HG03432 (cell line): ENCODE measurements at regions not wholly inside any gene's neighbourhood (a gene's known extent, or its start where the extent isn't known, plus 50 kb on each side); places are given as distances from the start of the nearest gene placed in this dataset.

Experiments
- ATAC-seq: cut with Tn5 transposase; IDR thresholded peaks from one replicate; pipeline ENCODE4 v1.9.1; 2021; ENCODE audit warnings: mild to moderate bottlenecking, moderate library complexity; ENCODE audit not compliant: unreplicated experiment

GRCh38 chr13:76715075-76715474 is 171.1 kb downstream of the KCTD12 start:
- no peak for ATAC-seq

GRCh38 chr13:76713280-76713679 is 172.9 kb downstream of the KCTD12 start:
- no peak for ATAC-seq

GRCh38 chr13:76711550-76712182 is 174.5 kb downstream of the KCTD12 start:
- ATAC-seq: no peak

- no peak for ATAC-seq
Observed at GRCh38 chr13:76709851-76710250, 176.4 kb downstream of the KCTD12 start.

- ATAC-seq: no peak
Observed at GRCh38 chr13:76708138-76708688, 178.0 kb downstream of the KCTD12 start.

GRCh38 chr13:76707360-76707759 is 178.8 kb downstream of the KCTD12 start:
- no peak for ATAC-seq

GRCh38 chr13:76703621-76704288 is 182.4 kb downstream of the KCTD12 start:
- ATAC-seq: no peak

GRCh38 chr13:76703216-76703615 is 183.0 kb downstream of the KCTD12 start:
- ATAC-seq: no peak

GRCh38 chr13:76697288-76697687 is 188.9 kb downstream of the KCTD12 start:
- no peak for ATAC-seq

GRCh38 chr13:76696370-76696769 is 189.8 kb downstream of the KCTD12 start:
- no peak for ATAC-seq

- no peak for ATAC-seq
Observed at GRCh38 chr13:76693086-76693485, 193.1 kb downstream of the KCTD12 start.

- no peak for ATAC-seq
Observed at GRCh38 chr13:76692346-76692745, 193.9 kb downstream of the KCTD12 start.

GRCh38 chr13:76690611-76691010 is 195.6 kb downstream of the KCTD12 start:
- ATAC-seq: no peak

GRCh38 chr13:76687467-76687866 is 198.7 kb downstream of the KCTD12 start:
- no peak for ATAC-seq

GRCh38 chr13:76685938-76686337 is 200.3 kb downstream of the KCTD12 start:
- ATAC-seq: no peak

- no peak for ATAC-seq
Observed at GRCh38 chr13:76684336-76684735, 201.9 kb downstream of the KCTD12 start.

- no peak for ATAC-seq
Observed at GRCh38 chr13:76683854-76684253, 202.4 kb downstream of the KCTD12 start.

GRCh38 chr13:76683168-76683567 is 203.0 kb downstream of the KCTD12 start:
- ATAC-seq: no peak

- no peak for ATAC-seq
Observed at GRCh38 chr13:76680112-76680511, 206.1 kb downstream of the KCTD12 start.

- ATAC-seq: no peak
Observed at GRCh38 chr13:76677043-76677442, 209.2 kb downstream of the KCTD12 start.

- ATAC-seq: no peak
Observed at GRCh38 chr13:76672420-76672819, 213.8 kb downstream of the KCTD12 start.

- no peak for ATAC-seq
Observed at GRCh38 chr13:76668716-76669115, 217.5 kb downstream of the KCTD12 start.
